PC-9 (cell line): ENCODE measurements at regions not wholly inside any gene's neighbourhood (a gene's known extent, or its start where the extent isn't known, plus 50 kb on each side); places are given as distances from the start of the nearest gene placed in this dataset.

Experiments
- EZH2 ChIP-seq: fragments of 200-600 bp; sonication (generic); IDR thresholded peaks from 2 replicates; pipeline ENCODE4 v1.8.0; 2017; ENCODE audit warnings: antibody characterized with exemption, low read depth
- TF ChIP-seq, protein P1 (sequence below): fragments of 200-600 bp; sonication (generic); conservative IDR thresholded peaks from 2 replicates; pipeline ENCODE4 v1.6.1; 2017; ENCODE audit warnings: mixed run types, antibody characterized with exemption, mild to moderate bottlenecking, moderate library complexity

DNA sequence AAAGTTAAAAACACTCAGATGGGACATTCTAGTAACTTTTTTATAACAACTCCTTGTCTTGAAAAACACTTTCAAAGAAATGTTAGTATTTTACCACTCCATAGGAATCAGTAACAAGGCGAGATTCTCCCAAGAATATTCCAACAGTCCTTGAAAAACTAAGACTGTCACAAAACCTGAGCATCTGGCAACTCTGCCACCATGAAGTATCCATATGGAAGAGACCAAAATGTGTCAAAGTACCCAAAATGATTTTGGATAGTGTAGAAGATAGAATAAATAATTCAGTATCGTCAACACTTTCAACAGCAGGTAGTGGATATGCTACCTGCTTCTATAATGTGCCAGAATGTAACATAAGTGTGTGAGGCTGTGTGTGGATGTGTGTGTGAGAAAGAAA is 361.8 kb downstream of the ZEB2 start:
- no peak for TF ChIP-seq EZH2
- TF ChIP-seq, protein P1, sequence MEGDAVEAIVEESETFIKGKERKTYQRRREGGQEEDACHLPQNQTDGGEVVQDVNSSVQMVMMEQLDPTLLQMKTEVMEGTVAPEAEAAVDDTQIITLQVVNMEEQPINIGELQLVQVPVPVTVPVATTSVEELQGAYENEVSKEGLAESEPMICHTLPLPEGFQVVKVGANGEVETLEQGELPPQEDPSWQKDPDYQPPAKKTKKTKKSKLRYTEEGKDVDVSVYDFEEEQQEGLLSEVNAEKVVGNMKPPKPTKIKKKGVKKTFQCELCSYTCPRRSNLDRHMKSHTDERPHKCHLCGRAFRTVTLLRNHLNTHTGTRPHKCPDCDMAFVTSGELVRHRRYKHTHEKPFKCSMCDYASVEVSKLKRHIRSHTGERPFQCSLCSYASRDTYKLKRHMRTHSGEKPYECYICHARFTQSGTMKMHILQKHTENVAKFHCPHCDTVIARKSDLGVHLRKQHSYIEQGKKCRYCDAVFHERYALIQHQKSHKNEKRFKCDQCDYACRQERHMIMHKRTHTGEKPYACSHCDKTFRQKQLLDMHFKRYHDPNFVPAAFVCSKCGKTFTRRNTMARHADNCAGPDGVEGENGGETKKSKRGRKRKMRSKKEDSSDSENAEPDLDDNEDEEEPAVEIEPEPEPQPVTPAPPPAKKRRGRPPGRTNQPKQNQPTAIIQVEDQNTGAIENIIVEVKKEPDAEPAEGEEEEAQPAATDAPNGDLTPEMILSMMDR = no peak
